Activated effector memory CD4-positive, alpha-beta T cell treated with anti-CD3 and anti-CD28 coated beads, Interleukin-2, amount 50 U/mL, for 16 hours (primary cell): ENCODE measurements at regions not wholly inside any gene's neighbourhood (a gene's known extent, or its start where the extent isn't known, plus 50 kb on each side); places are given as distances from the start of the nearest gene placed in this dataset.
"Not testable (repeated sequence)": the region's sequence is repeated elsewhere in the genome, so short reads cannot be mapped to it uniquely, and the experiment has no call there.

Experiments
- DNase-seq: peaks from one replicate; pipeline ENCODE4 v3.0.0-alpha.2; 2020

- no peak for DNase-seq
Measured at GRCh38 chr2:2649109-2650072, 318.3 kb upstream of the MYT1L start.

GRCh38 chr2:2648094-2648493 is 317.0 kb upstream of the MYT1L start:
- DNase-seq = no peak

GRCh38 chr2:2647141-2647541 is 316.1 kb upstream of the MYT1L start:
- no peak for DNase-seq

- DNase-seq = no peak
Measured at GRCh38 chr2:2646433-2647051, 315.5 kb upstream of the MYT1L start.

- no peak for DNase-seq
Measured at GRCh38 chr2:2645162-2645855, 314.2 kb upstream of the MYT1L start.

- not testable (repeated sequence) for DNase-seq
Measured at GRCh38 chr2:2644751-2645150, 313.7 kb upstream of the MYT1L start.

GRCh38 chr2:2644040-2644439 is 313.0 kb upstream of the MYT1L start:
- DNase-seq = no peak

- no peak for DNase-seq
Measured at GRCh38 chr2:2642906-2643890, 312.1 kb upstream of the MYT1L start.

- no peak for DNase-seq
Measured at GRCh38 chr2:2641541-2642410, 310.7 kb upstream of the MYT1L start.

- no peak for DNase-seq
Measured at GRCh38 chr2:2640818-2641217, 309.7 kb upstream of the MYT1L start.

- no peak for DNase-seq
Measured at GRCh38 chr2:2640371-2640770, 309.3 kb upstream of the MYT1L start.

GRCh38 chr2:2639251-2640139 is 308.4 kb upstream of the MYT1L start:
- DNase-seq = no peak

GRCh38 chr2:2638547-2639220 is 307.6 kb upstream of the MYT1L start:
- DNase-seq = no peak

GRCh38 chr2:2636813-2637212 is 305.7 kb upstream of the MYT1L start:
- no peak for DNase-seq

- DNase-seq = no peak
Measured at GRCh38 chr2:2635025-2635528, 304.0 kb upstream of the MYT1L start.

GRCh38 chr2:2633017-2633416 is 301.9 kb upstream of the MYT1L start:
- no peak for DNase-seq

GRCh38 chr2:2623939-2624338 is 292.9 kb upstream of the MYT1L start:
- DNase-seq = no peak

GRCh38 chr2:2621855-2622254 is 290.8 kb upstream of the MYT1L start:
- no peak for DNase-seq

GRCh38 chr2:2620604-2621003 is 289.5 kb upstream of the MYT1L start:
- DNase-seq = no peak

GRCh38 chr2:2619995-2620394 is 288.9 kb upstream of the MYT1L start:
- no peak for DNase-seq
